Neural cell (in vitro differentiated cells): ENCODE measurements at regions not wholly inside any gene's neighbourhood (a gene's known extent, or its start where the extent isn't known, plus 50 kb on each side); places are given as distances from the start of the nearest gene placed in this dataset.

Experiments
- H2AFZ ChIP-seq: fragments of 200-600, 300-800 bp; sonication (generic), shearing (Covaris generic); 2 replicates; pipeline ENCODE4 v1.6.0; 2014; ENCODE audit warnings: low read depth, mild to moderate bottlenecking, antibody characterized with exemption, low read length, moderate library complexity
- H3F3A ChIP-seq: fragments of 200-600 bp; shearing (Covaris generic); 2 replicates; pipeline ENCODE4 v1.6.1; 2016; ENCODE audit warnings: mild to moderate bottlenecking, moderate library complexity, mixed read lengths, antibody characterized with exemption, low read length; ENCODE audit not compliant: insufficient read depth, poor library complexity, severe bottlenecking
- H3K27ac ChIP-seq: fragments of 200-600, 300-800 bp; sonication (generic), shearing (Covaris generic); 2 replicates; pipeline ENCODE4 v1.5.1; 2014; ENCODE audit warnings: mild to moderate bottlenecking, low read length, moderate library complexity
- H3K27me3 ChIP-seq: fragments of 300-800, 200-600 bp; sonication (generic), shearing (Covaris generic); 2 replicates; pipeline ENCODE4 v1.6.0; 2014; ENCODE audit warnings: mild to moderate bottlenecking, low read depth, low read length, moderate library complexity; ENCODE audit not compliant: insufficient read depth
- H3K36me3 ChIP-seq: fragments of 300-800, 200-600 bp; sonication (generic), shearing (Covaris generic); 2 replicates; pipeline ENCODE4 v1.5.1; 2014; ENCODE audit warnings: mild to moderate bottlenecking, antibody characterized with exemption, low read length, moderate library complexity; ENCODE audit not compliant: insufficient read depth
- H3K4me2 ChIP-seq: fragments of 300-800, 200-600 bp; sonication (generic), shearing (Covaris generic); 2 replicates; pipeline ENCODE4 v1.6.0; 2014; ENCODE audit warnings: mild to moderate bottlenecking, low read length
- H3K4me3 ChIP-seq: fragments of 300-800, 200-600 bp; sonication (generic), shearing (Covaris generic); 2 replicates; pipeline ENCODE4 v1.5.1; 2014; ENCODE audit warnings: mild to moderate bottlenecking, low read length, moderate library complexity
- H3K79me2 ChIP-seq: fragments of 200-600 bp; shearing (Covaris generic); replicated peaks from 2 replicates; pipeline ENCODE4 v1.6.0; 2014; ENCODE audit warnings: mild to moderate bottlenecking, low read length, moderate library complexity; ENCODE audit not compliant: insufficient read depth
- H3K9ac ChIP-seq: fragments of 300-800, 200-600 bp; sonication (generic), shearing (Covaris generic); 2 replicates; pipeline ENCODE4 v1.6.1; 2016; ENCODE audit warnings: mild to moderate bottlenecking, low read length, mixed read lengths
- H3K9me2 ChIP-seq: fragments of 200-600 bp; shearing (Covaris generic); 2 replicates; pipeline ENCODE4 v1.6.1; 2016; ENCODE audit warnings: mild to moderate bottlenecking, low read length, mixed read lengths; ENCODE audit not compliant: insufficient read depth
- H3K9me3 ChIP-seq: fragments of 200-600, 300-800 bp; sonication (generic), shearing (Covaris generic); 2 replicates; pipeline ENCODE4 v1.6.1; 2016; ENCODE audit warnings: mild to moderate bottlenecking, mixed run types, low read length, moderate library complexity, mixed read lengths
- H4K20me1 ChIP-seq: fragments of 200-600 bp; shearing (Covaris generic); 2 replicates; pipeline ENCODE4 v1.6.1; 2016; ENCODE audit warnings: mild to moderate bottlenecking, mixed run types; ENCODE audit not compliant: insufficient read depth
- CTCF ChIP-seq: fragments of 450-650 bp; IDR thresholded peaks from 2 replicates; pipeline ENCODE4 v1.5.1; 2014; ENCODE audit warnings: antibody characterized with exemption, mild to moderate bottlenecking, moderate library complexity; ENCODE audit not compliant: poor library complexity, severe bottlenecking
- EP300 ChIP-seq: fragments of 450-650 bp; conservative IDR thresholded peaks from 2 replicates; pipeline ENCODE4 v1.6.1; 2014; ENCODE audit warnings: antibody characterized with exemption, mild to moderate bottlenecking, moderate library complexity; ENCODE audit not compliant: poor library complexity, severe bottlenecking
- EZH2 ChIP-seq: fragments of 200-600, 300-800 bp; shearing (Covaris generic), sonication (generic); IDR thresholded peaks from 2 replicates; pipeline ENCODE4 v1.6.1; 2014; ENCODE audit warnings: antibody characterized with exemption, low read length, borderline replicate concordance, mild to moderate bottlenecking; ENCODE audit not compliant: insufficient read depth, poor library complexity, severe bottlenecking
- MXI1 ChIP-seq: fragments of 450-650 bp; conservative IDR thresholded peaks from 2 replicates; pipeline ENCODE4 v1.6.1; 2014; ENCODE audit warnings: antibody characterized with exemption, mild to moderate bottlenecking; ENCODE audit not compliant: poor library complexity, severe bottlenecking
- POLR2AphosphoS5 ChIP-seq: IDR thresholded peaks from 2 replicates; pipeline ENCODE4 v1.6.1; 2012
- RAD21 ChIP-seq: fragments of 450-650 bp; conservative IDR thresholded peaks from 2 replicates; pipeline ENCODE4 v1.6.1; 2014; ENCODE audit warnings: antibody characterized with exemption, mild to moderate bottlenecking, moderate library complexity
- REST ChIP-seq: IDR thresholded peaks from 2 replicates; pipeline ENCODE4 v1.6.1; 2012; ENCODE audit warnings: borderline replicate concordance
- SMC3 ChIP-seq: fragments of 450-650 bp; conservative IDR thresholded peaks from 2 replicates; pipeline ENCODE4 v1.6.1; 2014; ENCODE audit warnings: antibody characterized with exemption, mild to moderate bottlenecking, moderate library complexity; ENCODE audit not compliant: poor library complexity
- TAF1 ChIP-seq: IDR thresholded peaks from 2 replicates; pipeline ENCODE4 v1.6.1; 2012; ENCODE audit warnings: low read depth

DNA sequence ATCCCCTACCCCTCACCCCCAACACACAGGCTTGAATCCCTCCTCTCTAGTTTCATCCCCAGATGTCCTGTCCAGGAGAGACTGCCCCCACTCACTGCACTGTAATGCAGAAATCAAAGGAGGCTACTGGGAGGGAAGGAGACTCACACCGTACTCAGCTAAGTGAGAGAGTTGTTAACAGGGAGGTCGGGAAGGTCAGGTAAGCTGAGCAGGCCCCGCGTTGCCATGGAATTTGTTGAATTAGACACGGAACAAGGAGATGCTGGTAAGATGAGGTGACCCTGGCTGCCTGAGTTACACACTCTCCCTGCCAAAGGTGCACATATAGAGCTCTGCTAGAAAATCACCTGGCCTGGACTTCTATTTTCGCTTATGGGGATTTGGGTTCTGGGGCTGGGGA, 197.9 kb downstream of the NXPE2 start:
- peaks cover 9% of the 10 kb centered on the region for H3K27me3 ChIP-seq

DNA sequence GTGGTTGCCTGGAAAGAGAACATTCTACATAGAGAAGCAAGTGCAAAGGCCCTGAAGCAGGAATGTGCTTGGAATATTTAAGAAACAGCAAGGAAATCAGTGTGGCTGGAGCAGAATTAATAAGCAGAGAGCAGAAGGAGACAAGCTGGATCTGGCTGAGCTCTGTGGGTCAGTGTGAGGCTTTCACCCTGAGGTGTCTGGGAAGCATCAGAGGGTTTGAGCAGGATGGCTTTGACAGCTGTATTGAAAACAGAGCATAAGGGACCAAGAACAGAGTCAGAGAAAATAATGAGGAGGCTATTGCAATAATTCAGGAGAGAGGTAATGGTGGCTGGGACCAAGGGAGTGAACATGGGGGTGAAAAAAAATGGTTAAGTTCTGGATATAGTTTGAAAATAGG, 199.6 kb downstream of the NXPE2 start:
- H3F3A ChIP-seq = no peaks in the 10 kb centered on the region
- no peaks in the 10 kb centered on the region for H3K9me3 ChIP-seq
- no peaks in the 10 kb centered on the region for H3K9me2 ChIP-seq
- no peak overlapping the region for H2AFZ ChIP-seq
- H3K27ac ChIP-seq = no peak overlapping the region
- H3K79me2 ChIP-seq = no peaks in the 10 kb centered on the region
- no peaks in the 10 kb centered on the region for H4K20me1 ChIP-seq
- H3K9ac ChIP-seq = no peak overlapping the region
- H3K4me2 ChIP-seq = no peak overlapping the region
- peaks cover 17% of the 10 kb centered on the region for H3K27me3 ChIP-seq
- no peak overlapping the region for H3K4me3 ChIP-seq
- H3K36me3 ChIP-seq = no peaks in the 10 kb centered on the region
- TF ChIP-seq MXI1 = no peak
- no peak for TF ChIP-seq EZH2
- no peak for TF ChIP-seq EP300
- no peak for TF ChIP-seq POLR2AphosphoS5
- no peak for TF ChIP-seq REST
- TF ChIP-seq RAD21 = no peak

More for the DNA sequence above, 197.9 kb downstream of the NXPE2 start:
- Histone ChIP-seq H3K9me2 (no peaks in the 10 kb centered on the region), H3K27ac (no peak overlapping the region), H3K4me3 (no peak overlapping the region), H3K36me3 (no peaks in the 10 kb centered on the region), H3F3A (no peaks in the 10 kb centered on the region), H4K20me1 (no peaks in the 10 kb centered on the region), H3K9ac (no peak overlapping the region), H2AFZ (no peak overlapping the region), H3K9me3 (no peaks in the 10 kb centered on the region), H3K79me2 (no peaks in the 10 kb centered on the region), H3K4me2 (no peak overlapping the region)
- TF ChIP-seq CTCF = no peak
- TF ChIP-seq TAF1 = no peak
- no peak for TF ChIP-seq MXI1
- TF ChIP-seq POLR2AphosphoS5 = no peak
- TF ChIP-seq EZH2 = no peak
- no peak for TF ChIP-seq RAD21
- no peak for TF ChIP-seq SMC3
- TF ChIP-seq REST = no peak
- TF ChIP-seq EP300 = no peak
